ENCODE measurements at regions not wholly inside any gene's neighbourhood (a gene's known extent, or its start where the extent isn't known, plus 50 kb on each side); places are given as distances from the start of the nearest gene placed in this dataset.
A peak's percentile ranks its signal among the peaks of the same experiment; 100 is the strongest.
"Not testable (repeated sequence)": the region's sequence is repeated elsewhere in the genome, so short reads cannot be mapped to it uniquely, and the experiment has no call there.

GRCh38 chr2:199216253-199216652 lies 241.5 kb downstream of the SATB2 start:
- DNase-seq (ENCODE audit: low spot score): no peak

- no peak for DNase-seq (ENCODE audit: low spot score)
These were observed 250.7 kb downstream of the SATB2 start for GRCh38 chr2:199207011-199207410.

- no peak for DNase-seq (ENCODE audit: low spot score)
These were observed 251.2 kb downstream of the SATB2 start for GRCh38 chr2:199206536-199206935.

- no peak for DNase-seq (ENCODE audit: low spot score)
These were observed 254.8 kb downstream of the SATB2 start for GRCh38 chr2:199202964-199203363.

- DNase-seq (ENCODE audit: low spot score): no peak
These were observed 256.2 kb downstream of the SATB2 start for GRCh38 chr2:199201539-199201938.

GRCh38 chr2:199199797-199200196 lies 257.9 kb downstream of the SATB2 start:
- no peak for DNase-seq (ENCODE audit: low spot score)

- DNase-seq (ENCODE audit: low spot score): peak; percentile 9
These were observed 260.3 kb downstream of the SATB2 start for GRCh38 chr2:199197448-199197847.

- no peak for DNase-seq (ENCODE audit: low spot score)
These were observed 261.1 kb downstream of the SATB2 start for GRCh38 chr2:199196686-199197085.

- no peak for DNase-seq (ENCODE audit: low spot score)
These were observed 261.7 kb downstream of the SATB2 start for GRCh38 chr2:199195927-199196502.

- DNase-seq (ENCODE audit: low spot score): no peak
These were observed 266.3 kb downstream of the SATB2 start for GRCh38 chr2:199191461-199191860.

- DNase-seq (ENCODE audit: low spot score): no peak
These were observed 268.5 kb downstream of the SATB2 start for GRCh38 chr2:199189229-199189628.

- no peak for DNase-seq (ENCODE audit: low spot score)
These were observed 271.4 kb downstream of the SATB2 start for GRCh38 chr2:199186301-199186751.

- DNase-seq (ENCODE audit: low spot score): not testable (repeated sequence)
These were observed 272.6 kb downstream of the SATB2 start for GRCh38 chr2:199185174-199185573.

GRCh38 chr2:199163613-199164458 lies 293.9 kb downstream of the SATB2 start:
- DNase-seq (ENCODE audit: low spot score): no peak

- no peak for DNase-seq (ENCODE audit: low spot score)
These were observed 296.9 kb downstream of the SATB2 start for GRCh38 chr2:199160677-199161465.

- no peak for DNase-seq (ENCODE audit: low spot score)
These were observed 297.7 kb downstream of the SATB2 start for GRCh38 chr2:199160081-199160480.

- no peak for DNase-seq (ENCODE audit: low spot score)
These were observed 309.5 kb downstream of the SATB2 start for GRCh38 chr2:199148076-199148845.

- no peak for DNase-seq (ENCODE audit: low spot score)
These were observed 310.5 kb downstream of the SATB2 start for GRCh38 chr2:199147216-199147615.

GRCh38 chr2:199144546-199144945 lies 313.2 kb downstream of the SATB2 start:
- DNase-seq (ENCODE audit: low spot score): no peak

- no peak for DNase-seq (ENCODE audit: low spot score)
These were observed 313.7 kb downstream of the SATB2 start for GRCh38 chr2:199144036-199144435.

- DNase-seq (ENCODE audit: low spot score): no peak
These were observed 321.1 kb downstream of the SATB2 start for GRCh38 chr2:199136681-199137080.

- DNase-seq (ENCODE audit: low spot score): no peak
These were observed 321.5 kb downstream of the SATB2 start for GRCh38 chr2:199136242-199136641.
